D721Med (cell line): ENCODE measurements at regions not wholly inside any gene's neighbourhood (a gene's known extent, or its start where the extent isn't known, plus 50 kb on each side); places are given as distances from the start of the nearest gene placed in this dataset.
"Not testable (repeated sequence)": the region's sequence is repeated elsewhere in the genome, so short reads cannot be mapped to it uniquely, and the experiment has no call there.

ENCODE experiments used
- DNase-seq: peaks from one replicate; pipeline ENCODE4 v3.0.0; 2011; ENCODE audit warnings: low spot score; ENCODE audit not compliant: insufficient read length
- FAIRE-seq: peaks from 2 replicates; lab custom pipeline; 2011; peaks lifted over from hg19 to GRCh38; lab: Jason Lieb, UNC
- CTCF ChIP-seq: IDR thresholded peaks from 2 replicates; pipeline ENCODE4 v1.5.1; 2012; ENCODE audit warnings: mild to moderate bottlenecking, control low read depth; ENCODE audit not compliant: insufficient read depth; ENCODE audit errors: missing control alignments

- FAIRE-seq (peak; percentile 96), DNase-seq (no peak)
- no peak for TF ChIP-seq CTCF
Observed at GRCh38 chr1:239112101-239112935, 274.1 kb upstream of the CHRM3 start.

- FAIRE-seq (no peak), DNase-seq (no peak)
- no peak for TF ChIP-seq CTCF
Observed at GRCh38 chr1:239107676-239108075, 278.7 kb upstream of the CHRM3 start.

GRCh38 chr1:239106689-239107088, 279.7 kb upstream of the CHRM3 start:
- FAIRE-seq, DNase-seq: not testable (repeated sequence)

- DNase-seq (no peak), FAIRE-seq (no peak)
- TF ChIP-seq CTCF: no peak
Observed at GRCh38 chr1:239098400-239099037, 287.8 kb upstream of the CHRM3 start.

GRCh38 chr1:239091537-239091936, 294.8 kb upstream of the CHRM3 start:
- no peak for FAIRE-seq
- no peak for TF ChIP-seq CTCF

GRCh38 chr1:239084459-239085080, 301.8 kb upstream of the CHRM3 start:
- TF ChIP-seq CTCF: no peak
- no peak for DNase-seq
- FAIRE-seq: no peak

More at GRCh38 chr1:239091537-239091936, 294.8 kb upstream of the CHRM3 start:
- DNase-seq: no peak

GRCh38 chr1:239081947-239082346, 304.4 kb upstream of the CHRM3 start:
- FAIRE-seq, DNase-seq: not testable (repeated sequence)

GRCh38 chr1:239067480-239067879, 318.9 kb upstream of the CHRM3 start:
- TF ChIP-seq CTCF: no peak
- FAIRE-seq (peak; percentile 55), DNase-seq (no peak)
